ENCODE measurements at regions not wholly inside any gene's neighbourhood (a gene's known extent, or its start where the extent isn't known, plus 50 kb on each side); places are given as distances from the start of the nearest gene placed in this dataset.

DNA sequence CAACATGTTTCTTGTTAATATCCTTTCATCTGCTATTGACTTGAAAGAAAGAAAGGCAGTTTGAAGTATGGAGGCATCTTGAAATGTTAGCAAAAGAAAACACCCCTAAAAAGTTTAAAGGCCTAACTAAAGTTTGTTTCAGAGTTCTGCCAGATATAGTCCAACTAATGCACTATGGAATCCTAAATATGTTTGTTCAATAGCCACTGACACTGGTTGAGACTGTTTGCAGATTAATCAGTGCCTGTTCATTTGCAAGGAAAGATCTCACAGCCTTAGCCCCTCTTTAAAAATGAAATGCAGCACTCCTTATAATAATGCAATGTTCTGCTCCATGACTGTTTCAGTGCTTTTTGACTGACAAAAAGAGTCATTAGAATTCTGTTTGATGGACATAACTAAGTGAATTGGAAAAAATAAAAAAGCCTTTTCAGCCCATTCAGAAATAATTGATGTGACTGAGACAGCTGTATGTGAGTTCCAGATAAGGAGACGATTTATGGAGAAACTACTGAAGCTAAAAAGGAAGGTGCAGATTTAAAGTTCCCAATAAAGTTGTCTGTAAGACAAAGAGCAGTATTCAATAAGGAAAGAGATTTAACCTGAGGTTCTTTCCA lies 192.0 kb downstream of the PCDH7 start:
- Mint-ChIP-seq H3K9me3 (ENCODE audit: low read depth, unreplicated experiment) (no peaks in the 10 kb centered on the region), H3K4me3 (ENCODE audit: low read depth, unreplicated experiment) (no peak overlapping the region), H3K27ac (ENCODE audit: unreplicated experiment) (no peak overlapping the region), H3K4me1 (ENCODE audit: low read depth, unreplicated experiment) (peaks cover 8% of the 10 kb centered on the region), H3K27me3 (ENCODE audit: unreplicated experiment) (no peaks in the 10 kb centered on the region), H3K36me3 (ENCODE audit: insufficient read depth, unreplicated experiment) (no peaks in the 10 kb centered on the region)
- TF ChIP-seq, protein P1, sequence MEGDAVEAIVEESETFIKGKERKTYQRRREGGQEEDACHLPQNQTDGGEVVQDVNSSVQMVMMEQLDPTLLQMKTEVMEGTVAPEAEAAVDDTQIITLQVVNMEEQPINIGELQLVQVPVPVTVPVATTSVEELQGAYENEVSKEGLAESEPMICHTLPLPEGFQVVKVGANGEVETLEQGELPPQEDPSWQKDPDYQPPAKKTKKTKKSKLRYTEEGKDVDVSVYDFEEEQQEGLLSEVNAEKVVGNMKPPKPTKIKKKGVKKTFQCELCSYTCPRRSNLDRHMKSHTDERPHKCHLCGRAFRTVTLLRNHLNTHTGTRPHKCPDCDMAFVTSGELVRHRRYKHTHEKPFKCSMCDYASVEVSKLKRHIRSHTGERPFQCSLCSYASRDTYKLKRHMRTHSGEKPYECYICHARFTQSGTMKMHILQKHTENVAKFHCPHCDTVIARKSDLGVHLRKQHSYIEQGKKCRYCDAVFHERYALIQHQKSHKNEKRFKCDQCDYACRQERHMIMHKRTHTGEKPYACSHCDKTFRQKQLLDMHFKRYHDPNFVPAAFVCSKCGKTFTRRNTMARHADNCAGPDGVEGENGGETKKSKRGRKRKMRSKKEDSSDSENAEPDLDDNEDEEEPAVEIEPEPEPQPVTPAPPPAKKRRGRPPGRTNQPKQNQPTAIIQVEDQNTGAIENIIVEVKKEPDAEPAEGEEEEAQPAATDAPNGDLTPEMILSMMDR (IDR thresholded peaks at IDR 0.05; ENCODE audit: unreplicated experiment) = no peak
- BruUV-seq (replicated peaks) = no TSS peak
- intact Hi-C loops (cut with micrococcal nuclease; ENCODE audit: unreplicated experiment) = no loop called here
- DNase-seq = no peak
- CTCF ChIA-PET = no interaction called here

DNA sequence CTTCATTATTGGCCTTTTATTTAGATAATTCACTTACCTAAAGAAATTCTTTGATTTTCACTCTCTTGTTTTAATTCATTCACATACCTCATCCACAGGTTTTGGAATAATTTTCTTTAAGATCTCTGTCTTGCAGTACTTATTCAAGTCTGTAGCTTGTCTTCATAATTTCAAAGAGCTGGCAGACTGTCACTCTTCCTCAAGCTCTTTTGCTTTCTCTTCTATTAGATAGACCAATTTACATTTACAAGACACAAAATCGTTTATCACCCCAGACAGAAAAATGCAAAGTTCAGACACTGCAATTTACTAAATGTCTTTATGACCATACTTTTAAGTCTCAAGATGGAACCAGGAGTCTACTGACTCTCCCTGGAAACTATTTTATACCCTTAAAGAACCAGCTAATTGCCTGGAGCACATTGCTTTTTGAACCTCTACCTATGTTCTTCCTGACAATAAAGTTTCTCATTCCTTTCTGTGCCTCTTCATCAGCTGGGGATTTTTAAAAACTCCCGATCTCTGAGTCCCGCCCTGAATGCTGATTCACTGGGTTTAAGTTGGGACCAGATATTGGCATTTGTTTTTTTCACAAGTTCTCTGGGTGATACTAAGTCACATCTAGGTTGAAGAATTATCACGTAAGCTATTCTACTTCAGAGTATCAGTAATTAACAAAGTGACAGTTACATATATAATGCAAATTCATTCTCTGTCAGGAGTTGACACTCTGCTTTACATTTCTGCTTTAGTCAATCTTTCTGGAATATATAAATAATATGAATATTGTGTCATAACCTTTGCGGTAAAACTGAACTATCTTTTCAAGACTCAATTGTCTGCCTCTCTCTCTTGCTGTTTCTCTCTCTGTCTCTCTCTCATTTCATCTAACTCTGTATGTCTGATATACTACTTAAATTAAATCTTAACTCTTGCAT lies 196.4 kb downstream of the PCDH7 start:
- Mint-ChIP-seq H3K9me3 (ENCODE audit: low read depth, unreplicated experiment) (no peaks in the 10 kb centered on the region), H3K27me3 (ENCODE audit: unreplicated experiment) (no peaks in the 10 kb centered on the region), H3K36me3 (ENCODE audit: insufficient read depth, unreplicated experiment) (no peaks in the 10 kb centered on the region), H3K27ac (ENCODE audit: unreplicated experiment) (no peak overlapping the region), H3K4me1 (ENCODE audit: low read depth, unreplicated experiment) (peaks cover 8% of the 10 kb centered on the region), H3K4me3 (ENCODE audit: low read depth, unreplicated experiment) (no peak overlapping the region)
- no peak for DNase-seq
- intact Hi-C loops (cut with micrococcal nuclease; ENCODE audit: unreplicated experiment) = no loop called here
- no TSS peak for BruUV-seq (replicated peaks)
- TF ChIP-seq, protein P1 (IDR thresholded peaks at IDR 0.05; ENCODE audit: unreplicated experiment) = no peak
- CTCF ChIA-PET = no interaction called here

DNA sequence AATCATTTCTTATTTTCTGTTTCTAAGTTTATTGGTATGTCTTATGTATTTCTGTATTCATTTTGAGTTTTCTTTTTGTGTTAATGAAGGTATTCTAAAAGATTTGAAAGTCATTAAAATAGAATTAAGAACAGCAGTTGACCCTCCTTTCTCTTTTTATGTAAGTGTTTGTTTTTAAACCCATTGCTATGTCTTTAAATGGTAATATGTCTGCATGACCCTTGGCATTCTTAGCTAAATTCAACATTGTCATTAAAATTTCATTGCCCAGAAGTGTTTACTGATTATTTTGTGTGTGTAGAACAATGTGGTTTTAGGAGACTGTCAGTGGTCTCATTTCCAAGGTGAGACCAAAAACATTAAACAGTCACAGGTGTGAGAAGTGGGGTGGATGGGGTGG lies 197.8 kb downstream of the PCDH7 start:
- BruUV-seq (replicated peaks) = no TSS peak
- Mint-ChIP-seq H3K4me1 (ENCODE audit: low read depth, unreplicated experiment) (no peaks in the 10 kb centered on the region), H3K9me3 (ENCODE audit: low read depth, unreplicated experiment) (no peaks in the 10 kb centered on the region), H3K27me3 (ENCODE audit: unreplicated experiment) (no peaks in the 10 kb centered on the region), H3K36me3 (ENCODE audit: insufficient read depth, unreplicated experiment) (no peaks in the 10 kb centered on the region), H3K27ac (ENCODE audit: unreplicated experiment) (no peak overlapping the region), H3K4me3 (ENCODE audit: low read depth, unreplicated experiment) (no peak overlapping the region)
- DNase-seq = no peak
- intact Hi-C loops (cut with micrococcal nuclease; ENCODE audit: unreplicated experiment) = no loop called here
- CTCF ChIA-PET = no interaction called here
- TF ChIP-seq, protein P1 (IDR thresholded peaks at IDR 0.05; ENCODE audit: unreplicated experiment) = no peak

DNA sequence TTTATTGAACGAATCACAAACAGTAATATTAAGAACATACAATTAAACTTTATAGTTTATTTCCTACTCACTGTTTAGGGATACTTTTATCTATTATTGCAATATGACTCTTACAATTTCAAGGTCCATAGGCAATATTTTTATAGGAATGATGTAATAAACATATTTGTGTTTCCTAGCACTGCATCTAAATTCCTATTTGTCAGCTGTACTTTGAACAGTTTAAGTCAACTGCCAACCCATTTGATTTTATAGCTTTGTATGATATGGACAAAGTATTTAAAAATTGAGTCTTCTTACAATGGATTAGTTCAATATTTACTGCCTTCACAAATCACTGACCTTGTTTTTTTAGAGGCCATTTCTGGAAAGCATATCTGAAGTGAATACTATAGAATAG lies 199.3 kb downstream of the PCDH7 start:
- Mint-ChIP-seq H3K36me3 (ENCODE audit: insufficient read depth, unreplicated experiment) (no peaks in the 10 kb centered on the region), H3K27me3 (ENCODE audit: unreplicated experiment) (no peaks in the 10 kb centered on the region), H3K4me3 (ENCODE audit: low read depth, unreplicated experiment) (no peak overlapping the region), H3K4me1 (ENCODE audit: low read depth, unreplicated experiment) (no peaks in the 10 kb centered on the region), H3K9me3 (ENCODE audit: low read depth, unreplicated experiment) (no peaks in the 10 kb centered on the region), H3K27ac (ENCODE audit: unreplicated experiment) (no peak overlapping the region)
- no peak for DNase-seq
- TF ChIP-seq, protein P1 (IDR thresholded peaks at IDR 0.05; ENCODE audit: unreplicated experiment) = no peak
- CTCF ChIA-PET = no interaction called here
- no TSS peak for BruUV-seq (replicated peaks)
- intact Hi-C loops (cut with micrococcal nuclease; ENCODE audit: unreplicated experiment) = no loop called here

All from Calu3 (cell line).